ENCODE measurements at regions not wholly inside any gene's neighbourhood (a gene's known extent, or its start where the extent isn't known, plus 50 kb on each side); places are given as distances from the start of the nearest gene placed in this dataset.
"Not testable (repeated sequence)": the region's sequence is repeated elsewhere in the genome, so short reads cannot be mapped to it uniquely, and the experiment has no call there.

- H3K4me3 Mint-ChIP-seq = no peak overlapping the region
- H3K27ac Mint-ChIP-seq = no peak overlapping the region
- no peaks in the 10 kb centered on the region for H3K4me1 Mint-ChIP-seq
- no peaks in the 10 kb centered on the region for H3K9me3 Mint-ChIP-seq
- no peaks in the 10 kb centered on the region for H3K36me3 Mint-ChIP-seq
- H3K27me3 Mint-ChIP-seq = no peaks in the 10 kb centered on the region
Measured at GRCh38 chr2:47645246-47645645, 74.5 kb upstream of the KCNK12 start.

- Mint-ChIP-seq H3K9me3 (no peaks in the 10 kb centered on the region), H3K4me3 (no peak overlapping the region), H3K27me3 (no peaks in the 10 kb centered on the region), H3K4me1 (no peaks in the 10 kb centered on the region), H3K27ac (no peak overlapping the region), H3K36me3 (no peaks in the 10 kb centered on the region)
Measured at GRCh38 chr2:47644351-47644750, 73.6 kb upstream of the KCNK12 start.

- Mint-ChIP-seq H3K9me3 (no peaks in the 10 kb centered on the region), H3K4me3 (no peak overlapping the region), H3K27me3 (no peaks in the 10 kb centered on the region), H3K4me1 (no peaks in the 10 kb centered on the region), H3K27ac (no peak overlapping the region), H3K36me3 (no peaks in the 10 kb centered on the region)
Measured at GRCh38 chr2:47641366-47641765, 70.6 kb upstream of the KCNK12 start.

GRCh38 chr2:47640356-47640755 is 69.6 kb upstream of the KCNK12 start:
- Mint-ChIP-seq H3K9me3 (no peaks in the 10 kb centered on the region), H3K36me3 (no peaks in the 10 kb centered on the region), H3K27me3 (no peaks in the 10 kb centered on the region), H3K27ac (no peak overlapping the region), H3K4me1 (no peaks in the 10 kb centered on the region), H3K4me3 (no peak overlapping the region)

- Mint-ChIP-seq H3K4me1 (no peaks in the 10 kb centered on the region), H3K27me3 (no peaks in the 10 kb centered on the region), H3K4me3 (no peak overlapping the region), H3K36me3 (no peaks in the 10 kb centered on the region), H3K9me3 (no peaks in the 10 kb centered on the region), H3K27ac (no peak overlapping the region)
Measured at GRCh38 chr2:47639467-47639866, 68.7 kb upstream of the KCNK12 start.

- H3K4me1 Mint-ChIP-seq = no peaks in the 10 kb centered on the region
- no peak overlapping the region for H3K4me3 Mint-ChIP-seq
- H3K27me3 Mint-ChIP-seq = no peaks in the 10 kb centered on the region
- H3K36me3 Mint-ChIP-seq = no peaks in the 10 kb centered on the region
- H3K9me3 Mint-ChIP-seq = no peaks in the 10 kb centered on the region
- no peak overlapping the region for H3K27ac Mint-ChIP-seq
Measured at GRCh38 chr2:47638430-47638829, 67.6 kb upstream of the KCNK12 start.

GRCh38 chr2:47636596-47637264 is 65.9 kb upstream of the KCNK12 start:
- no peak overlapping the region for H3K27ac Mint-ChIP-seq
- no peaks in the 10 kb centered on the region for H3K4me1 Mint-ChIP-seq
- H3K4me3 Mint-ChIP-seq = no peak overlapping the region
- H3K36me3 Mint-ChIP-seq = no peaks in the 10 kb centered on the region
- no peaks in the 10 kb centered on the region for H3K9me3 Mint-ChIP-seq
- H3K27me3 Mint-ChIP-seq = no peaks in the 10 kb centered on the region

- no peaks in the 10 kb centered on the region for H3K27me3 Mint-ChIP-seq
- no peak overlapping the region for H3K4me3 Mint-ChIP-seq
- no peaks in the 10 kb centered on the region for H3K36me3 Mint-ChIP-seq
- H3K27ac Mint-ChIP-seq = no peak overlapping the region
- H3K4me1 Mint-ChIP-seq = no peaks in the 10 kb centered on the region
- H3K9me3 Mint-ChIP-seq = no peaks in the 10 kb centered on the region
Measured at GRCh38 chr2:47636176-47636575, 65.4 kb upstream of the KCNK12 start.

GRCh38 chr2:47632754-47633153 is 62.0 kb upstream of the KCNK12 start:
- no peak overlapping the region for H3K27ac Mint-ChIP-seq
- no peak overlapping the region for H3K4me3 Mint-ChIP-seq
- no peaks in the 10 kb centered on the region for H3K4me1 Mint-ChIP-seq
- no peaks in the 10 kb centered on the region for H3K36me3 Mint-ChIP-seq
- no peaks in the 10 kb centered on the region for H3K27me3 Mint-ChIP-seq
- no peaks in the 10 kb centered on the region for H3K9me3 Mint-ChIP-seq

- Mint-ChIP-seq H3K27me3 (no peaks in the 10 kb centered on the region), H3K9me3 (no peaks in the 10 kb centered on the region), H3K36me3 (no peaks in the 10 kb centered on the region), H3K27ac (no peak overlapping the region), H3K4me3 (no peak overlapping the region), H3K4me1 (no peaks in the 10 kb centered on the region)
Measured at GRCh38 chr2:47631792-47632398, 61.1 kb upstream of the KCNK12 start.

- Mint-ChIP-seq H3K4me1 (no peaks in the 10 kb centered on the region), H3K36me3 (no peaks in the 10 kb centered on the region), H3K27me3 (no peaks in the 10 kb centered on the region), H3K9me3 (no peaks in the 10 kb centered on the region), H3K4me3 (no peak overlapping the region), H3K27ac (no peak overlapping the region)
Measured at GRCh38 chr2:47631306-47631705, 60.5 kb upstream of the KCNK12 start.

GRCh38 chr2:47629501-47630460 is 59.0 kb upstream of the KCNK12 start:
- Mint-ChIP-seq H3K27ac (peak overlapping the region; percentile 3), H3K4me3 (no peak overlapping the region), H3K4me1 (no peaks in the 10 kb centered on the region), H3K36me3 (no peaks in the 10 kb centered on the region), H3K9me3 (no peaks in the 10 kb centered on the region), H3K27me3 (no peaks in the 10 kb centered on the region)

GRCh38 chr2:47628904-47629303 is 58.1 kb upstream of the KCNK12 start:
- no peak overlapping the region for H3K27ac Mint-ChIP-seq
- H3K36me3 Mint-ChIP-seq = no peaks in the 10 kb centered on the region
- H3K4me1 Mint-ChIP-seq = no peaks in the 10 kb centered on the region
- H3K9me3 Mint-ChIP-seq = no peaks in the 10 kb centered on the region
- H3K27me3 Mint-ChIP-seq = no peaks in the 10 kb centered on the region
- H3K4me3 Mint-ChIP-seq = no peak overlapping the region

GRCh38 chr2:47626664-47627063 is 55.9 kb upstream of the KCNK12 start:
- Mint-ChIP-seq H3K4me1 (no peaks in the 10 kb centered on the region), H3K36me3 (no peaks in the 10 kb centered on the region), H3K27ac (no peak overlapping the region)

GRCh38 chr2:47623140-47623539 is 52.4 kb upstream of the KCNK12 start:
- H3K4me1 Mint-ChIP-seq, H3K27ac Mint-ChIP-seq, H3K9me3 Mint-ChIP-seq, H3K4me3 Mint-ChIP-seq, H3K27me3 Mint-ChIP-seq, H3K36me3 Mint-ChIP-seq: not testable (repeated sequence)

More at GRCh38 chr2:47626664-47627063, 55.9 kb upstream of the KCNK12 start:
- no peak overlapping the region for H3K4me3 Mint-ChIP-seq
- no peaks in the 10 kb centered on the region for H3K9me3 Mint-ChIP-seq
- no peaks in the 10 kb centered on the region for H3K27me3 Mint-ChIP-seq
